HG03280 (cell line): ENCODE measurements at regions not wholly inside any gene's neighbourhood (a gene's known extent, or its start where the extent isn't known, plus 50 kb on each side); places are given as distances from the start of the nearest gene placed in this dataset.

Experiments
- ATAC-seq: cut with Tn5 transposase; IDR thresholded peaks from one replicate; pipeline ENCODE4 v1.9.1; 2021; ENCODE audit warnings: mild to moderate bottlenecking, moderate library complexity; ENCODE audit not compliant: unreplicated experiment

DNA sequence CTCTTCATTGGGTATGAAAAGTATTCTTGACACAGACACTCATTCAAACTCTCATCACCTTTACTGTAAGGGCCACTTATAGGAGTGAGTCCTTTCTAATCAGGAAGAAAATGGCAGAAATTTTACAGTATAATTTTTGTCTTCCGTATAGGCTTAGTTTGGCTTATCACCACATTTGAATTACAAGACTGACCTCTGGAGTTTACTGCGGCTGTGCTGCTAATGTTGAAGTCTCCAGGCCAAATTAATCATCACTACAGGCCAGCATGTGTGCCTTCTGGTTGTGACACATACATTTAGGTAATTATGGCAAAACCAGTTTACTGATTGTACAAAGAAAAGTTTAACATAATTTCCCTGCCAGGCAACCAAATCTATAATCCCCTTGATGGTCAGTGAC, 753.6 kb upstream of the GCFC2 start:
- no peak for ATAC-seq

DNA sequence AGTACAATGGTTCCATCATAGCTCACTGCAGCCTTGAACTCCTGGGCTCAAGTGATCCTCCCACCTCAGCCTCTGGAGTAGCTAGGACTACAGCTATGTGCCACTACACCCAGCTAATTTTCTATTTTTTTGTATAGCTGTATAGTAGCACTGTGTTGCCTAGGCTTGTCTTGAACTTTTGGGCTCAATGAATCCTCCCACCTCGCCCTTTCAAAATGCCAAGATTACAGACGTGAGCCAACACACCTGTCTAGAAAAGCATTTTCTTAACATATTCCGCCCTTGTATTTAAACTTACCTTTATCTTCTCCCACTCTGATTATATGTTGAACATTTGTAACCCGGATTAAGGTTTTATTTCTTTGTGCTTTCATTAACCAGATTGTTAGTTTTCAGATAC, 750.7 kb upstream of the GCFC2 start:
- no peak for ATAC-seq

DNA sequence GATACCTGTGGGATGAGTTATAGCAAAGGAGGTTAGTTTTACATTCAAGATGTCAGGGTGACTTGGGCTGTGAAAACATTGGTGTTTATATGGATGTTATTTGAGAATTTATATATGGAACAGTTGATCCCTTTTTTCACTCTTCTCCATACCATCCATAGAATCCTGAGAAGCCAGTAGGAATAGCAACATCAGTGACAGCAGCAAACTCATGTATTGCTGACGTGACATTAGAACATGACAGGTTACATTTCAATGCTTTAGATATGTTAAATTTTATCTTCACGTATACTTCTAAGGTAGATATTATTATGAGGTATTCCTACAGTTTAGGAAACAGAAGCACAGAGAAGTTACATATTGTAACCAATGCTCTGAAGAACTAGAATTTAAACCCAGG, 745.2 kb upstream of the GCFC2 start:
- no peak for ATAC-seq

- no peak for ATAC-seq
Measured at GRCh38 chr2:76450024-76450475, 739.3 kb upstream of the GCFC2 start.

DNA sequence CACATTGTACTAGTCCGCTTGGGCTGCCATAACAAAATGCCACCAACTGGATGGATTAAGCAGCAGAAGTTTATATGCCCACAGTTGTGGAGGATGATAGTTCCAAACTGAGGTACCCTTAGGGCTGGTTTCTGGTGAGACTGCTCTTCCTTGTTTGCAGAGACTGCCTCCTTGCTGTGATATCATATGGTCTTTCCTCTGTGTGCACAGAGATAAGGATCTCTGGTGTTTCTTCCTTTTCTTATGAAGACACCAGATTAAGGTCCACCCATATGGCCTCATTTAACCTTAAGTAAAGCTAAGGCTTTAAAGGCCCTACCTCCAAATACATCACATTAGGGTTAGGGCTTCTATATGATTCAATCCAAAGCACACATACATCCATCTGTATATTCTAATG, 738.2 kb upstream of the GCFC2 start:
- ATAC-seq, result no peak

DNA sequence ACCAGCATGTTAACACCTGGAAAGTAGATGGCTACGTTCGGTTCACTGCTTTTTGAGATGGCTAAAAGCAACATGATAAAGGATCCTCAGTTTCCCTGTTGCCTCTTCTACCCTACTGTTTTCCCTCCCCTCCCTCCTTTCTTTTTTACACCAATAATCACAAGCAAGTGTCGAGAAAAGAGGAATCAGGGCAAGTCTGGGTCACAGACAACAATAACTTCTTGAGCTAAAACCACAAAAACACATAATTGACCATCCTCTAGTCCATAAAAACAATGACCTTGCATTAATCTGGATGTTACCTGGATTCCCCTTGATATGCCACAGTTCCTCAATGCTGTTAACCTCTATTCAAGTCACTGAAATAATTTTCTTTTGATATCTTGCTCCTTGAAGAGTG, 736.6 kb upstream of the GCFC2 start:
- ATAC-seq, result no peak

DNA sequence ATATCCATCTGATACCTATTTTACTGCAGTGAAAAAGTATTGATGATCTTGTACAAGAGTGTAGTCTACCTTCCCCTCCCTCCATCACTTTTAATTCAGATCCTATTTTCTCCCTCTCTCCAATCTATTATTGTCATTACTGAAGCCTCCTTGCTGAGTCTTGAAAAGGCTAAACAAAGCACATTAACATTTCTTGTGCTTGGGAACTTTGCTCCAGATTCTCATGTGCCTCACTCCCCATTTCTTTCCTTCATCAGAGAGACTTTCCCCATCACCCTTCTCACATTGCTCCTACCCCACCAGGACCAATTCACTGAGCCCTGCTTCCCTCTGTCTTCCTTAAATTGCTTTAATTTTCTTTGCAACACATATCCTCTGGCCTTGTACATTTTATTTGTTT, 736.2 kb upstream of the GCFC2 start:
- ATAC-seq, result no peak

DNA sequence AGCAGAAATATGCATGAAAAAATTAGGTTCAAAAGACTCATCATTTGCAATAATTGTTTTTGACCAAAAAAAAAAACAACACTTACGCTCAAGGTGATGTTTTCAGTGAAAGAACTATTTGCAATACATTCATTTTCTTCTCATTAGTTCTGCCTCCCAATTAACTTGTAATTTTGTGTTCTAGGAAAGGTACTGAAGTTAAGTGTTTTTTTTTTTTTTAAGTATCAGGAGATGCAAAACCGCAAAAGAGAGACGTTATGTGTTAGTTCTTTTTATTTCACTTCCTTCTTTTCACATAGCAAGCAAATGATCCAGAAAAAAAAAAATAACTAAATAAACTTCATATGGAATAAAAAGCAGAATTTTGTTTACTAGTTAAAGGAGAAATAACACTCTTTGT, 735.2 kb upstream of the GCFC2 start:
- ATAC-seq, result no peak

- ATAC-seq, result no peak
Measured at GRCh38 chr2:76444732-76445131, 734.0 kb upstream of the GCFC2 start.

DNA sequence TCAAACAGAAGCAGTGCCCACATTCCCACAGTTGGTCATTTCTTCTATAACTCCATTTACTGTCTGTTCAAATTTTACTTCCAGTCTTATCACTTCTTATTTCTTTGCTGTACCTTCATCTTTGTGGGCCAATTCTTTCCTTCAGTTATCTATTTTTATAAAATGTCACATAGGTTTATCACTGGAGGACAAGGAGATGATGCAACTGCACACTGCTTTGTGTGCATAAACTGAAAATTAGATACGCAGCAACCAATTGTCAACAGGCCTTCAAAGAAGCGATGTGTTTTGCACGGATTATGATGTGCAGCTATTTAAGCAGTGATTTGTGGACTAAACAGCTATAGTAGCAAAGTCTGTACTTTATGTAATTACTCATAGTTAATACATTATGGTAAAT, 726.8 kb upstream of the GCFC2 start:
- no peak for ATAC-seq

DNA sequence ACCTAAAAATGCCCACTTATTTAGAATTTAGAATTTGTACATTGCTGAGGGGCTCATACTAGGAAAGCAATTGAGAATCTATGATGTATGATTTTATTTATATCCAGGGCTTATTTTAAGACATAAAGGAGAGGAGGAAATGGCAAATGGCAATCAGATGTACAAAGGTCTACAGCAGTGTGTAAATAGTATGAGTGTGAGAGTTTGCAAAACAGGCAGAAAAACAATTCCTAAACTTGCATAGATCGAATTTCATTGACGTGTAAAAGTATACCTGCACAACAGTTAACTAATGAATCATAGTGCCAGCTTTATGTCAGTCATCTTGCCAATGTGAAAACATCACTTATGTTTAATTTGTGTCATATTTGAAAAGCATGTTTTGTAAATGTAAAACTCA, 718.7 kb upstream of the GCFC2 start:
- ATAC-seq, result no peak

GRCh38 chr2:76427452-76427851, 716.7 kb upstream of the GCFC2 start:
- ATAC-seq, result no peak

- ATAC-seq, result no peak
Measured at GRCh38 chr2:76415821-76416220, 705.1 kb upstream of the GCFC2 start.

GRCh38 chr2:76413436-76413835, 702.7 kb upstream of the GCFC2 start:
- ATAC-seq, result no peak

DNA sequence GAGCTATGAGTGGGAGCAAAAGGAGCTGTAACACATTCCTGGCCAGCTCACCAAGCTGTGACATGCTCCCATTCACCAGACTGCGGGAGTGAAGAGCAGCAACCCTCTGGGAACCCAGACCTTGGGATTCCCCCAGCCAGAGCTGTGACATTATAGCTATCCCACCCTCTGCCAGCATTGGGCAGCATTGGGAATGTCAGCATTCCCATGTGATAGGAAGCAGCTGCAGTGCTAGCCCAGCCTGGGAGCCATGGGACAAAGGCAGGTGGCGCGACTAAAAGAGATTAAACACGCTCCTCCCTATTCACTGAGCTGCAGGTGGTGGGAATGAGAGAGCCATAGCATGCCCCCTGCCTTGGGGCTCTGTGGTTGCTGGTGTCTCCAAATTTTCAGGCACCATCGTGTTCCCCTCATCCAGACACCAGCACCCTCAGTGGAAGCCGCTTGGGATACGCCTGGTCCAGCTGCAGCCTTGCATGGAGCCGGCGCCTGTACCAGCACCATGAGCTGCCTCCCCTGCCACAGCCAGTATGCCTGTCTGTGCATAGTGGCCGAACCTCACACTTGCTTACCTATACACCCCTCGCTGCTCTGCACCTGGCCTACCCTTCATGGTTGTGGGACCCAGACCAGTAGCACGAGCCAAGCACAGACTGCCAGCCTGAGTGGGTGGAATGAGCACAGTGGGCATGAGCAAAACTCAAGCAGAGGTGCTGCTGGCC, 695.6 kb upstream of the GCFC2 start:
- no peak for ATAC-seq

DNA sequence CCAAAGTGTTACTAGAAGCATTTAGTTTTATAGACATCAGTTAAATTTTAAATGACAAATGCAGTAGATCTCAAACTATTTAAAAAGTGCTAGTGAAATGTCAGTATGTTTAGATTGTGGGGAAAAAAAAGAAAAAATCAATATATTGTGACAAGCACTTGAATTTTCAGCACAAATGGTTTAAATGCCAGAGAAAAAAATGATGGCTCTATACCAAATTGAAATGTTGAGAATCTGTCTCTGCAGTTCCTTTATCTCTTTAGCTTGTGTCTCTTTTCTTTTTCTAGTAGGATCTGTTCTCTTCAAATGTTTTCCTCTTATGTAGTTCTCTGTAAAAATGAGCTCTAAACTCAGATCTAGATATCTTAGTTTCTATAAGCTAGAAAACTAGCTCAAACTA, 682.6 kb upstream of the GCFC2 start:
- ATAC-seq, result no peak

- no peak for ATAC-seq
Measured at GRCh38 chr2:76391678-76392077, 681.0 kb upstream of the GCFC2 start.

GRCh38 chr2:76387294-76387693, 676.6 kb upstream of the GCFC2 start:
- no peak for ATAC-seq

DNA sequence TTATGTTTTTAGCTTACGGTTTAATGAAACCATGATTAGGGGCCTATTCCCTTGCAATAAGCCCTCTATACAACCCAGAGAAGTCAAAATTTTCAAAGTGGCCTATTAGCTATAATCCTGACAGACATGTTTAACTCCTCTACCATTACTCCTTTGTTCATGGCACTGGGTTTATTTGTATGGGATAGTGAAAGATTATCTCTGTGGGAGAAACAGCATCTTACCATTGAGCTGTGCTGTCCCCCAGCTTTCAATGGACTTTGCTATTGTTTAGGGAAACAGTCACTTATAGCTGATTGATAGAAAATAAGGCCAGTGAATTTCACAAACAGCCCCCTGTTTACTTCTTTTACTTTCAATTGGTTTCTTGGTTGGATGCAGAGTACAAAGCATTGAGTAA, 675.2 kb upstream of the GCFC2 start:
- ATAC-seq, result no peak

GRCh38 chr2:76381624-76382023, 670.9 kb upstream of the GCFC2 start:
- ATAC-seq, result no peak

DNA sequence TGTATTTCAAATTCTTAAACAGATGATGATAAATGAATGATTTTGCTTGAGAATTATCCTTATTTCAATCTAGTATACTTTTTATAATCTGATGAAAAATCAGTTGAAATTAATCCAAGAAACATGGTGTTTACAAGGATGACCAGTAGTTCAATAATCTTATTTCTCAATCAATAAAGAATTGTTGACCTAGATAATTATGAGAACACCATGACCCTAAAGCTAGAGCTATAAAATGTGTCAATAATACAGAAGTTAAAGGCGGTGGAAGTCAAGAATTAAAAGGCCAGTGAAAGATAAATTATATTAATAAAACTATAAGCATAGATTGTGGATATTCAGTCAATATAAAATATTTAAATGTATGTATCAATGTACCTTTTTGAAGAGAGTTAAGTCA, 667.4 kb upstream of the GCFC2 start:
- no peak for ATAC-seq

DNA sequence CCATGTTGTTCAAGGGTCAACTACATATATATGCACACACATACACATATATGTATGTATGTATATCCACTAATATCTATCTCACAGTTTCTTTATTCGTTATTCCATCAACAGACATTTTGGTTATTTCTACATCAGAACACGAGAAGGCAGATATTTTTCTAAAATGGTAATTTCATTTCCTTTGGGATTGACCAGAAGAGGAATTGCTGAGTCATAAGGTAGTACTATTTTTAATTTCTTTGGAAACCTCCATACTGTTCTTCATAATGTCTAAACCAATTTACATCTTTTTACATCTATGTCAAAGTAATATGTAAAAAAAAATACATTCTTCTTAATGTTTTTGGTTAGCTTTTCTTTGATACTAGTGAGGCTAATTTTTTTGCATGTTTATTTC, 630.7 kb upstream of the GCFC2 start:
- no peak for ATAC-seq

DNA sequence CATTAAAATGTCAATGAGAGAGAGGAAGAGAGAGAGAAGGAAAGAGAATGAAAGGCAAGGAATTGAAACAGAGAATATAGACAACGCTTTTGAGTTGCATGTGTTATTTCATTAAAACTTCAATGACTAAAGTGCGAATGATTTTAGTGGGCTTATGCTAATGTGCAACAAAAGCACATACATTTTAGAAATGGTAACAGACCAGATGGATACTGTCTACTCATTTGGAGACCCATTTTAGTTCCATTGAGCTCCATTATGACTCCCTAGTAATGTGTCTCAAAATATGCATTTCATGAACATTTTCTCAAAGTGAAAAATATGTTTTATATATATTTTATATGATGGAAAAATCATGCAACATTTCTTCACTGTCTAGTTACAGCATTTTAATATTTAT, 622.2 kb upstream of the GCFC2 start:
- no peak for ATAC-seq
